Brain microvascular endothelial cell (primary cell): ENCODE measurements at regions not wholly inside any gene's neighbourhood (a gene's known extent, or its start where the extent isn't known, plus 50 kb on each side); places are given as distances from the start of the nearest gene placed in this dataset.

Experiments used
- DNase-seq: peaks from one replicate; pipeline ENCODE4 v3.0.0-alpha.2; 2020
- H3K27ac ChIP-seq: fragments of 250-450 bp; sonication (Bioruptor Pico); 2 replicates; pipeline ENCODE4 v1.5.1; 2020; ENCODE audit warnings: mild to moderate bottlenecking, moderate library complexity
- H3K27me3 ChIP-seq: fragments of 250-450 bp; sonication (Bioruptor Pico); replicated peaks from 2 replicates; pipeline ENCODE4 v1.5.1; 2020; ENCODE audit warnings: mild to moderate bottlenecking
- H3K36me3 ChIP-seq: fragments of 250-450 bp; sonication (Bioruptor Pico); replicated peaks from 2 replicates; pipeline ENCODE4 v1.5.1; 2020; ENCODE audit warnings: mild to moderate bottlenecking
- H3K4me3 ChIP-seq: 2 replicates; pipeline ENCODE4 v1.5.1; 2011; ENCODE audit warnings: low read depth, mild to moderate bottlenecking, control low read depth, low read length, moderate library complexity
- CTCF ChIP-seq: IDR thresholded peaks from 2 replicates; pipeline ENCODE4 v1.5.1; 2011; ENCODE audit warnings: low read depth, mild to moderate bottlenecking, moderate library complexity, low read length, control low read depth, inconsistent platforms; ENCODE audit errors: missing control alignments
- in situ Hi-C: cut with HindIII; loops from 2 replicates; pipeline ENCODE4 v1.10.0; 2017; ENCODE audit warnings: low sequenced_read_pairs, low pct_ligation_motif_present

- TF ChIP-seq CTCF: no peak
- no peaks in the 10 kb centered on the region for H3K36me3 ChIP-seq
- no peak overlapping the region for H3K4me3 ChIP-seq
- H3K27ac ChIP-seq: no peak overlapping the region
- no peak for DNase-seq
- no peaks in the 10 kb centered on the region for H3K27me3 ChIP-seq
- in situ Hi-C loops: no loop called here
Observed at GRCh38 chr22:49116486-49117120, 711.1 kb downstream of the BRD1 start.

GRCh38 chr22:49116021-49116420 is 711.7 kb downstream of the BRD1 start:
- no peak for TF ChIP-seq CTCF
- Histone ChIP-seq H3K36me3 (no peaks in the 10 kb centered on the region), H3K27ac (no peak overlapping the region), H3K27me3 (no peaks in the 10 kb centered on the region), H3K4me3 (no peak overlapping the region)
- in situ Hi-C loops: no loop called here
- no peak for DNase-seq

- DNase-seq: no peak
- H3K27ac ChIP-seq: no peak overlapping the region
- TF ChIP-seq CTCF: no peak
- no peak overlapping the region for H3K4me3 ChIP-seq
- no peaks in the 10 kb centered on the region for H3K36me3 ChIP-seq
- H3K27me3 ChIP-seq: no peaks in the 10 kb centered on the region
- in situ Hi-C loops: no loop called here
Observed at GRCh38 chr22:49115197-49115596, 712.5 kb downstream of the BRD1 start.

- no peak overlapping the region for H3K4me3 ChIP-seq
- H3K36me3 ChIP-seq: no peaks in the 10 kb centered on the region
- DNase-seq: no peak
- in situ Hi-C loops: no loop called here
- no peak overlapping the region for H3K27ac ChIP-seq
- no peaks in the 10 kb centered on the region for H3K27me3 ChIP-seq
- no peak for TF ChIP-seq CTCF
Observed at GRCh38 chr22:49113758-49114157, 713.9 kb downstream of the BRD1 start.

- Histone ChIP-seq H3K27me3 (no peaks in the 10 kb centered on the region), H3K36me3 (no peaks in the 10 kb centered on the region), H3K4me3 (no peak overlapping the region), H3K27ac (no peak overlapping the region)
- in situ Hi-C loops: no loop called here
- no peak for DNase-seq
- TF ChIP-seq CTCF: no peak
Observed at GRCh38 chr22:49112661-49113626, 714.7 kb downstream of the BRD1 start.
